GM18907 (cell line): ENCODE measurements at regions not wholly inside any gene's neighbourhood (a gene's known extent, or its start where the extent isn't known, plus 50 kb on each side); places are given as distances from the start of the nearest gene placed in this dataset.

Experiments used
- ATAC-seq: cut with Tn5 transposase; IDR thresholded peaks from one replicate; pipeline ENCODE4 v1.9.1; 2021; ENCODE audit warnings: mild to moderate bottlenecking, moderate library complexity; ENCODE audit not compliant: unreplicated experiment

- no peak for ATAC-seq
These were observed 942.2 kb downstream of the REEP3 start for GRCh38 chr10:64463406-64463805.

GRCh38 chr10:64465653-64466052 lies 944.5 kb downstream of the REEP3 start:
- ATAC-seq, result no peak

- no peak for ATAC-seq
These were observed 947.0 kb downstream of the REEP3 start for GRCh38 chr10:64468219-64468618.

- no peak for ATAC-seq
These were observed 955.3 kb downstream of the REEP3 start for GRCh38 chr10:64476506-64476905.

- ATAC-seq, result no peak
These were observed 956.6 kb downstream of the REEP3 start for GRCh38 chr10:64477791-64478190.

GRCh38 chr10:64484811-64485330 lies 963.7 kb downstream of the REEP3 start:
- no peak for ATAC-seq

- ATAC-seq, result no peak
These were observed 964.9 kb downstream of the REEP3 start for GRCh38 chr10:64486149-64486548.

GRCh38 chr10:64486901-64487300 lies 965.7 kb downstream of the REEP3 start:
- ATAC-seq, result no peak

- no peak for ATAC-seq
These were observed 973.7 kb downstream of the REEP3 start for GRCh38 chr10:64494901-64495300.

- ATAC-seq, result no peak
These were observed 976.1 kb downstream of the REEP3 start for GRCh38 chr10:64497306-64497705.

- no peak for ATAC-seq
These were observed 980.6 kb downstream of the REEP3 start for GRCh38 chr10:64501807-64502206.

GRCh38 chr10:64502936-64503335 lies 981.7 kb downstream of the REEP3 start:
- no peak for ATAC-seq

- no peak for ATAC-seq
These were observed 982.2 kb downstream of the REEP3 start for GRCh38 chr10:64503429-64503828.

- ATAC-seq, result no peak
These were observed 984.3 kb downstream of the REEP3 start for GRCh38 chr10:64505501-64505900.

- ATAC-seq, result no peak
These were observed 985.8 kb downstream of the REEP3 start for GRCh38 chr10:64506963-64507362.

- ATAC-seq, result no peak
These were observed 986.4 kb downstream of the REEP3 start for GRCh38 chr10:64507651-64508028.

- no peak for ATAC-seq
These were observed 986.9 kb downstream of the REEP3 start for GRCh38 chr10:64508029-64508661.

GRCh38 chr10:64515970-64516699 lies 994.9 kb downstream of the REEP3 start:
- no peak for ATAC-seq

- no peak for ATAC-seq
These were observed 997.3 kb downstream of the REEP3 start for GRCh38 chr10:64518456-64518855.

- no peak for ATAC-seq
These were observed 998.2 kb downstream of the REEP3 start for GRCh38 chr10:64519427-64519826.

- ATAC-seq, result no peak
These were observed 998.6 kb downstream of the REEP3 start for GRCh38 chr10:64519831-64520230.

- ATAC-seq, result no peak
These were observed 1002.0 kb downstream of the REEP3 start for GRCh38 chr10:64523065-64523759.
